ENCODE measurements at regions not wholly inside any gene's neighbourhood (a gene's known extent, or its start where the extent isn't known, plus 50 kb on each side); places are given as distances from the start of the nearest gene placed in this dataset.
"Not testable (repeated sequence)": the region's sequence is repeated elsewhere in the genome, so short reads cannot be mapped to it uniquely, and the experiment has no call there.

- Histone ChIP-seq H3K4me3 (ENCODE audit: low read depth, low read length) (no peak overlapping the region), H3K27me3 (ENCODE audit: control insufficient read depth, insufficient read depth, low read length) (no peaks in the 10 kb centered on the region), H3K27ac (ENCODE audit: low read depth, low read length) (no peak overlapping the region), H3K9me3 (ENCODE audit: control insufficient read depth, insufficient read depth, low read length) (peaks cover 3% of the 10 kb centered on the region; the same call in 1 of the 2 replicates)
- POLR2A ChIA-PET: no interaction called here
- no peak for DNase-seq (ENCODE audit: low read depth, low spot score)
- TF ChIP-seq, protein P1, sequence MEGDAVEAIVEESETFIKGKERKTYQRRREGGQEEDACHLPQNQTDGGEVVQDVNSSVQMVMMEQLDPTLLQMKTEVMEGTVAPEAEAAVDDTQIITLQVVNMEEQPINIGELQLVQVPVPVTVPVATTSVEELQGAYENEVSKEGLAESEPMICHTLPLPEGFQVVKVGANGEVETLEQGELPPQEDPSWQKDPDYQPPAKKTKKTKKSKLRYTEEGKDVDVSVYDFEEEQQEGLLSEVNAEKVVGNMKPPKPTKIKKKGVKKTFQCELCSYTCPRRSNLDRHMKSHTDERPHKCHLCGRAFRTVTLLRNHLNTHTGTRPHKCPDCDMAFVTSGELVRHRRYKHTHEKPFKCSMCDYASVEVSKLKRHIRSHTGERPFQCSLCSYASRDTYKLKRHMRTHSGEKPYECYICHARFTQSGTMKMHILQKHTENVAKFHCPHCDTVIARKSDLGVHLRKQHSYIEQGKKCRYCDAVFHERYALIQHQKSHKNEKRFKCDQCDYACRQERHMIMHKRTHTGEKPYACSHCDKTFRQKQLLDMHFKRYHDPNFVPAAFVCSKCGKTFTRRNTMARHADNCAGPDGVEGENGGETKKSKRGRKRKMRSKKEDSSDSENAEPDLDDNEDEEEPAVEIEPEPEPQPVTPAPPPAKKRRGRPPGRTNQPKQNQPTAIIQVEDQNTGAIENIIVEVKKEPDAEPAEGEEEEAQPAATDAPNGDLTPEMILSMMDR (IDR thresholded peaks at IDR 0.05; ENCODE audit: low read depth, low read length): no peak
- CTCF ChIA-PET: no interaction called here
These were observed 278.3 kb downstream of the SOX4 start for GRCh38 chr6:21871831-21872230.

- Histone ChIP-seq H3K27me3 (ENCODE audit: control insufficient read depth, insufficient read depth, low read length) (no peaks in the 10 kb centered on the region), H3K9me3 (ENCODE audit: control insufficient read depth, insufficient read depth, low read length) (peaks cover 3% of the 10 kb centered on the region; the same call in 1 of the 2 replicates), H3K27ac (ENCODE audit: low read depth, low read length) (no peak overlapping the region), H3K4me3 (ENCODE audit: low read depth, low read length) (no peak overlapping the region)
- no peak for DNase-seq (ENCODE audit: low read depth, low spot score)
- CTCF ChIA-PET: interaction anchor here (0.9 kb wide), 1 partner anchor 284 kb away, joined by 3 read pairs; no protein-coding TSS in a partner anchor
- TF ChIP-seq, protein P1 (IDR thresholded peaks at IDR 0.05; ENCODE audit: low read depth, low read length): no peak
- POLR2A ChIA-PET: no interaction called here
These were observed 279.2 kb downstream of the SOX4 start for GRCh38 chr6:21872749-21873148.

DNA sequence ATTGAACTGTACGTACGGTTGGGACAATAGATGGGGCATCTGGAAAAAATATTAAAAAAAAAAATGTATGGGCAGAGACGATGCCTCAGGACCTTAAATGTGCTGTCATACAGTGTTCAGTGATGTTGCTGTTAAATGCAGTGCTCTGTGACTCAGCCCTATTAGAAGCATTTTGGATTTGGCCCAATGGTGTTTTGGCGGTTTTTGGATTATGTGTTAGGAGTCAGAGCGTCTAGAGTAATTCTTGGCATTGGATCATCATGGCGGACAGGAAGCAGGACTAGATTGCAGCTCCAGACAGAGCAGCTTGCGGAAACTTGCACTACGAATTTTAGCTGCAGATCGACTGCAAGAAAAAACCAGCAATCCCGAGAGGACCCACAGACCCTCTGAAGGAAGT lies 280.0 kb downstream of the SOX4 start:
- TF ChIP-seq, protein P1 (IDR thresholded peaks at IDR 0.05; ENCODE audit: low read depth, low read length): no peak

GRCh38 chr6:21874372-21874771 lies 280.8 kb downstream of the SOX4 start:
- no peak overlapping the region for H3K4me3 ChIP-seq (ENCODE audit: low read depth, low read length)
- ChIA-PET POLR2A (interaction anchor here (1.3 kb wide), 1 partner anchor 18 kb away, joined by 3 read pairs; no protein-coding TSS in a partner anchor), CTCF (no interaction called here)
- no peak overlapping the region for H3K27ac ChIP-seq (ENCODE audit: low read depth, low read length)
- peaks cover 6% of the 10 kb centered on the region; the same call in 1 of the 2 replicates for H3K9me3 ChIP-seq (ENCODE audit: control insufficient read depth, insufficient read depth, low read length)
- no peak for DNase-seq (ENCODE audit: low read depth, low spot score)
- TF ChIP-seq, protein P1 (IDR thresholded peaks at IDR 0.05; ENCODE audit: low read depth, low read length): no peak
- no peaks in the 10 kb centered on the region for H3K27me3 ChIP-seq (ENCODE audit: control insufficient read depth, insufficient read depth, low read length)

More for the DNA sequence above, 280.0 kb downstream of the SOX4 start:
- H3K4me3 ChIP-seq (ENCODE audit: low read depth, low read length): no peak overlapping the region
- H3K9me3 ChIP-seq (ENCODE audit: control insufficient read depth, insufficient read depth, low read length): peaks cover 3% of the 10 kb centered on the region; the same call in 1 of the 2 replicates
- CTCF ChIA-PET: interaction anchor here (0.9 kb wide), 1 partner anchor 285 kb away, joined by 3 read pairs; no protein-coding TSS in a partner anchor
- H3K27me3 ChIP-seq (ENCODE audit: control insufficient read depth, insufficient read depth, low read length): no peaks in the 10 kb centered on the region
- H3K27ac ChIP-seq (ENCODE audit: low read depth, low read length): peak overlapping the region; percentile 31
- DNase-seq (ENCODE audit: low read depth, low spot score): peak; percentile 72
- POLR2A ChIA-PET: interaction anchor here (0.6 to 1.3 kb wide), 2 partner anchors 17 to 85 kb away, joined by 3 to 5 read pairs; no protein-coding TSS in a partner anchor

DNA sequence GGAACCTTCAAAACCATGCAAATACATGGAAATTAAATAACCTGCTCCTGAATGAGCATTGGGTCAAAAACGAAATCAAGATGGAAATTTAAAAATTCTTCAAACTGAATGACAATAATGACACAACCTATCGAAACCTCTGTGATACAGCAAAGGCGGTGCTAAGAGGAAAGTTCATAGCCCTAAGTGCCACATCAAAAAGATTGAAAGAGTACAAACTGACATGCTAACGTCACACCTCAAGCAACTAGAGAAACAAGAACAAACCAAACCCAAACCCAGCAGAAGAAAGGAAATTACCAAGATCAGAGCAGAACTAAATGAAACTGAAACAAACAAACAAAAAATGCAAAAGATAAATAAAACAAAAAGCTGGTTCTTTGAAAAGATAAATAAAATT lies 283.5 kb downstream of the SOX4 start:
- not testable (repeated sequence) for H3K27ac ChIP-seq (ENCODE audit: low read depth, low read length); H3K4me3 ChIP-seq (ENCODE audit: low read depth, low read length)

DNA sequence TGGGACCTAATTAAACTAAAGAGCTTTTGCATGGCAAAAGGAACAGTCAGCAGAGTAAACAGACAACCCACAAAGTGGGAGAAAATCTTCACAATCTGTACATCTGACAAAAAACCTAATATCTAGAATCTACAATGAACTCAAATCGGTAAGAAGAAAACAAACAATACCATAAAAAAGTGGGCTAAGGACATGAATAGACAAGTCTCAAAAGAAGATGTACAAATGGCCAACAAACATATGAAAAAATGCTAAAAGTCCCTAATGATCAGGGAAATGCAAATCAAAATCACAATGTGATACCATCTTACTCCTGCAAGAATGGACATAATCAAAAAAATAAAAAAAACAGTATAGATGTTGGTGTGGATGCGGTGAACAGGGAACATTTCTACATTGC lies 286.7 kb downstream of the SOX4 start:
- DNase-seq (ENCODE audit: low read depth, low spot score); H3K27ac ChIP-seq (ENCODE audit: low read depth, low read length); POLR2A ChIA-PET; H3K4me3 ChIP-seq (ENCODE audit: low read depth, low read length); CTCF ChIA-PET; H3K9me3 ChIP-seq (ENCODE audit: control insufficient read depth, insufficient read depth, low read length); H3K27me3 ChIP-seq (ENCODE audit: control insufficient read depth, insufficient read depth, low read length): not testable (repeated sequence)

More for the DNA sequence above, 283.5 kb downstream of the SOX4 start:
- CTCF ChIA-PET; H3K27me3 ChIP-seq (ENCODE audit: control insufficient read depth, insufficient read depth, low read length); DNase-seq (ENCODE audit: low read depth, low spot score); POLR2A ChIA-PET; H3K9me3 ChIP-seq (ENCODE audit: control insufficient read depth, insufficient read depth, low read length): not testable (repeated sequence)

Data from AG04450 (cell line).